ENCODE measurements at regions not wholly inside any gene's neighbourhood (a gene's known extent, or its start where the extent isn't known, plus 50 kb on each side); places are given as distances from the start of the nearest gene placed in this dataset.

- DNase-seq (ENCODE audit: low read depth): no peak
These were observed 98.6 kb downstream of the BCL2L11 start for GRCh38 chr2:111219285-111219684.

DNA sequence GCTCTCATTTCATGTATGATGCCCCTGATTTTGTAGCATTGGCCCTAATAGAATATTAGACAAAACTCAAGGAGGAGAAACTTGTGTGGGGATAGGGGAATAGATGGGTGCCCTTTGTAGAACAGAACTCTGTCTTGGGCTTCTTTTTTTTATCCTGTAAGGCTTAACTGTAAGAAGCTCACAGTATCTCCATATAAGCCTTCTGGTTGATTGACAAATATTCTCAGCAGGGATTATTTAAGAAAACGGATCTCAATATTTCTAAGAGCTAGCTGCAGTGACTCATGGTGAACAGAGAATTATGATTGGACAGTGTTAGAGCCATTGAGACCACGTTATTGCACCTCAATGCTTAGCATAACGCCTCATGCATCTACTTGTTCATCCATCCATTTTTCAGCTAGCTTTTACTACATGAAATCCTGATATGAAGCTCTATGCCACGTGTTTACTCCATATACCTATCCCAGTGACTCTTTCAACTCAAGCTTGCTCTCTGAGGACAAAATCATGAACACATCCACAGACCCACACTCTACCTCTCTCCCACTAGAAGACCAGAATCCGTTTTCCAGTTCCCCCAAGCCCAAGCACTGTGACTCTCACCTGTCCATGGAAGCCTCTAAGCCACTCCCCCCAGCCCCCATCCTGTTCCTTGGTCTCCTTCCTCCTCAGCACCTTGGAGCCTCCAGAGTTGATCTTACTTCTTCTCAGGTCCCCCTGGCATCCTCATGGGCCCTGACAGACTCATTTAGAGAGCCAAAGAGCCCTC is 99.2 kb downstream of the BCL2L11 start:
- no peak for DNase-seq (ENCODE audit: low read depth)

GRCh38 chr2:111220962-111221361 is 100.2 kb downstream of the BCL2L11 start:
- DNase-seq (ENCODE audit: low read depth): no peak

GRCh38 chr2:111221701-111222100 is 101.0 kb downstream of the BCL2L11 start:
- DNase-seq (ENCODE audit: low read depth): no peak

- no peak for DNase-seq (ENCODE audit: low read depth)
These were observed 101.6 kb downstream of the BCL2L11 start for GRCh38 chr2:111222204-111222866.

DNA sequence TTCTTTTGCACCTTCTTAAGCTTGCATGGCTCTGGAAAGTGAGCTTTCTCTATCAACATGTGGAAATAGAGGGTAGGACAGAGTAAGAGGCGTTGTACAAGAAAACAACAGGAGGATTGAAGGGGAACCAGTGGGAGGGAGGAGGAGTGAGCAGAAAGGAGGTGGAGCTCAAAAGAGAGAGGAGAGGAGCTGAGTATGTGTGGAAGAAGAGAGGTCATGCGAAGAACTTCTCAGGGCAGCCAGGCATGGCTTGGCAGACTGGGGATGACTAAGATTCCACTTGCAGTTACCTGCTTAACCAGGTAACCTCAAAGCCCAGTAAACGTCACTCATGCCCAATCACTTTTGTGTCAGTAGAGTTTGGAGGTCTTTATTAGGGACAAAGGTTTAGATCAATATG is 105.1 kb downstream of the BCL2L11 start:
- no peak for DNase-seq (ENCODE audit: low read depth)

DNA sequence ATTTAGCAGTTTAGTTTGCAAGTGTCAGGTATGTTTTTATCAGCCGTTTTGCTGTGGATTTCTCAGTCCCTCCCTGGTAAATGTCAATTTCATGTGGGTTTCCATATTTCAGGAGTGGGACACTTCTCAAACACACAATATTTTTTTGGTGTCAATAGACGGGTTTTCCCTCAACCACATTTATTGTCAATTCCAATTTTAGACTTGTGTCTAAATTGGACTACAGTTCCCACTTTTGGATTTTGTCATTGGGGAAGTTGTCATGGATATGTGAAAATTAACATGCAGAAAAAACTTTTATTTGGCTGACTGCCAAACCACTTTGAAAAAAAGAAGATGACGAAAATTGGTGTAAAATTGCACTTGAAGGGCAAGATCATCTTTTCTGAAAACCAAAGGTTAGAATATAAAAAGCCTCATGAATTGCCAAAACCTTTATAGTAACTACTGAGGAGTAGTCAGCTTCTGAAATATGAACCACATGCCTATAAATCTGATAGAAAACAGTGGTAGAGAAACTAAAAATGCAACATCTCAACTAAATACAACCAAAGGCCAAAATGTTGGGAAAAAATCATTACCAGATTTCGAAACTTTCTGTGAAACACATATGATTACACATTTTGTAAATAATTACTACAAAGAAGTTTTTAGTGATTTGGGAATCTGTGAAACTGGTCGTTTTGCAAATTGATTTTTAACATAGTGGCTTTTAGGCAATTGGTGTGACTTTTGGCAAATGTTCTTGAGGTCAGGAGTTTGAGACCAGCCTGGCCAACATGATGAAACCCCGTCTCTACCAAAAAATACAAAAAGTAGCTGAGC is 106.4 kb downstream of the BCL2L11 start:
- no peak for DNase-seq (ENCODE audit: low read depth)

DNA sequence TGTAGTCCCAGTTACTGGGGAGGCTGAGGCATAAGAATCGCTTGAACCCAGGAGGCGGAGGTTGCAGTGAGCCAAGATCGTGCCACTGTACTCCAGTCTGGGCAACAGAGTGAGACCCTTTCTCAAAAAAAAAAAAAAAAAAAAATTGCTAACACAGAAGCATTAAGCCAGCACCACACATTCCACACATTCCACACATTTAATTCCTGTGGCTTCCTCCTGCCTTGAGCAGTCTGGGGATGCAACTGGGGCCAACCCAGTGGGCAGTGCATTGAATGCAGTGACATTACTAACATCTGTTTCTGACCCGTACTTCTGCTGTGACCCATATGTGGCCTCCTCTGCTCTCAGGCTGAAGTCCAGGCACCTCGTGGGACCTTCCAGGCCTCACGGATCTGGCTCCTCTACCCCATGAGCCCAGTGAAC is 107.0 kb downstream of the BCL2L11 start:
- DNase-seq (ENCODE audit: low read depth): no peak

DNA sequence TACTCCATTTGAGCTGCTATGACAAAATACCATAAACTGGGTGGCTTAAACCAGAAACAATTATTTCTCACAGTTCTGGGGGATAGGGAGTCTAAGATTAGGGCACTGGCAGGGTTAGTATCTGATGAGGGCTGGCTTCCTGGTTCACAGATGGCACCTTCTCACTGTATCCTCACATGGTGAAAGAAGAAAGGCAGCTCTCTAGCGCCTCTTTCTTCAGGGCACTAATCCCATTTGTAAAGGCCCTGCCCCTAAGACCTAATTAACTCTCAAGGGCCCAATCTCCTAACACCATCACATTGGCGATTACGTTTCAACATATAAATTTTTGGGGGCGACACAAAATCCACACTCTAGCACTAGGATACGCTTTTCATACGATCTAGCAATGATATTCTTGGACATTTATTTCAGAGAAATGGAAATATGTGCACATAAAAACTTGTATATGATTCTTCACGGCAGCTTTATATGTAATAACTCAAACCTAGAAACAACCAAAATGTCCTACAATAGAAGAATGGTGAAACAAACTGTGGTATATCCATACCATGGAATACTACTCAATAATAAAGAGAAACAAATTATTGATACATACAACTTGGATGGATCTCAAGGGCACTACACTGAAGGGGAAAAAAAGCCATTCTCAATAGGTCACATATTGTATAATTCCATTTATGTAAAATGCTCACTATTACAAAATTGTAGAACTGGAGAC is 111.0 kb downstream of the BCL2L11 start:
- no peak for DNase-seq (ENCODE audit: low read depth)

DNA sequence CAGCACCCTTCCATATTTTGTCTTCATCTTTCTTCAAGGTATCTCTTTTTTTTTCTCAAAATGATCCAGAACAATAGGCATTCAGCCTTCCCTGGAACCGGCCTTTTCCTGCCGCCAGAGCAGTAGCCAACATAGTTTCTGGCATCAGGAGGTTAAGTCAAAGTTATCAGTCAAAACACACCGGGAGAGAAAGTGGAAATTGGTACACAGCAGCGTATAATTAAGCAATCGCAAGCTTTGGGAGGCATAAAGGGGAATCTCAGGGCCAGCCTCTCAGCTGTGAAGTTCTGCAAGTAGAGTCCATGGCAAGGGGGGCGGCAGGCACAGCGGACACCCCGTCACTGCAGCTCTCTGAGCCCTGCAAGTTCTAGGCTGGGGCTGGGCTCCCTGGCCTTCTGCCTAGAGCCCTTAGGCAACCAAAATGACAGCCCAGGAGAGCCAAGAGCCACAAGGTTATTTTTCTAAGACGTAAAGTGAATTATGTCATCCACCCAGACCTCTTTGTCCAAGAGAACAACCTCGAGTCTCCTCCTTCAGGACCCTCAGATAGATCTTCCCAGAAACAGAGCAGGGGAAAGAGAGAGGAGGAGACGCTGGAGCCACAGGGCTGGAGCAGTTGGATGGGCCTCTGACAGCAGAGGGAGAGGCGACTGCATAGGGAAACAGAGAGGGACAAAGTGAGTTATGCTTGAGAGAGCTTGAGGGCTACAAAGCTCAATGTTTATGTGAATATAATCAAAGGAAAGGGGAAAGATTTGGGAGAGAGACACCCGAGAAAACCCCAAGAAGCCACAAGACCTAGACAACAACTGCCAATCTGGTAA is 114.7 kb downstream of the BCL2L11 start:
- no peak for DNase-seq (ENCODE audit: low read depth)

DNA sequence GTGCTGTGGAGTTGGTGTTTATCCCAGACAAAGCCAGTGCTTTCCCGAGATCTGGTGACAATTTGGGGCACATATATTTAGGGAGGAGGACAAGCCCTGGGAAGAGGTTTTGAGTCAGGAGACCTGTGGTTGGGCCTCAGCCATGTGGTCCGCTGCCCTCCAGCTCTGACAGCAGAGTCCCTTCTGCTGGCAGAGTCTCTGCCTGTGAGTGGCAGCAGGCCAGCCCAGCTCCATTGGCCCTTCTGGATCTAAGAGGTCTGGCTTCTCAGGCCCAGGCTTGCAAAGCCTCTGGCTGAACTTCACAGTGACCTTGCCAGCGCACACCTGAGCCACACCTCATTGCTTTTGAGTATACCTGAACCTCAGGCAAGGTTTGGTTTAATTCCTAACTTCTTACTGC is 115.3 kb downstream of the BCL2L11 start:
- DNase-seq (ENCODE audit: low read depth): no peak

- DNase-seq (ENCODE audit: low read depth): no peak
These were observed 117.6 kb downstream of the BCL2L11 start for GRCh38 chr2:111238296-111238695.

DNA sequence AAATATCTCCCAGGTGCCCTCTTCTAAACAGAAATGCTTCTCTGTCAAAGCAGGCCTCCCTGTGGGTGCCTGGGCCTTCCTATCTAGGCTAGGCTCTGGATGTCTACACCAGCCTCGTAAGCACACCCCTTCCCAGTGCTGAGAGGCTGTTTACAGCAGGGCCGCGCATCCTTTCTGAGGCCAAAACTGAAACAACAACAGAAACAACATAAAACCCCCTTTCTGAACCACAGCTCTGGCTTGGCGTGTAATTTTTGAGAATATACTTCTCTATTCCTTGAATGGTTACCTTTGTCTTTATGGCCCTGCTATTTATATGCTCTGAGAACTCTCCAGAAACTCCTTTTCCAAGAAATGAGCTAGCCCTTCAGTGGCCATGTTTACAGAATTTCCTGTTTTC is 118.4 kb downstream of the BCL2L11 start:
- no peak for DNase-seq (ENCODE audit: low read depth)

GRCh38 chr2:111239581-111240249 is 119.0 kb downstream of the BCL2L11 start:
- DNase-seq (ENCODE audit: low read depth): no peak

DNA sequence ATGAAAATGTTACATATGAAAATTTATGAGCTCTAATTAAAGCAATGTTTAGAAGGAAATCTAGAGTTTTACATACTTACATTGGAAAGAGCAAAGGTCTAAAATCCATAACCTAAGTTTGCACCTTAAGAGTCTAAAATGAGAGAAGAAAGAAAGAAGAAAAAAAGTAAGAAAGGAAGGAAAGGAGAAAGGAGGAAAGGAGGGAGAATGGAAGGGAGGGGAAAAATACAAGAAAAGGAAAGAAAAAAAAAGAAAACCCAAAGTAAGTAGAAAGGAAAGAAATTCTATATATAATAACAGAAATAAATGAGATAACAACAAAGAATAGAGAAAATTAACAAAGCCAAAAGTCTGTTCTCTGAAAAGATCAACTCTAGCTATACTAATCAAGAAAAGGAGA is 122.6 kb downstream of the BCL2L11 start:
- no peak for DNase-seq (ENCODE audit: low read depth)

DNA sequence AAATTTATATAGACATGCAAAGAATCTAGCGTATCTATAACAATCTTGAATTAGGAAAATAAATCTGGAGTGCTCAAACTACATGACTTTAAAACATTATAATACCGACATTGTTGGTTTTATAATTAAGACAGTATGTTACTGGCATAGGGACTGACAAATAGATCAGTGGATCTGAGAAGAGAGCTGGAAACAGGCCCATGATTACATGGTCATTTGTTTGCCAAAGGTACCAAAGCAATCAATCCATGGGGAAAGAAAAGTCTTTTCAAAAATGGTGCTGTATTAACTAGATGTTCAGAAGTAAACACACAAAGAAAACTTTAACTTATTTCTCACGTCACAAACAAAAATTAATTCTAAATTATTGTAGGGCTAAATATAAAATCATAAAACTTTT is 124.2 kb downstream of the BCL2L11 start:
- DNase-seq (ENCODE audit: low read depth): no peak

- DNase-seq (ENCODE audit: low read depth): no peak
These were observed 125.9 kb downstream of the BCL2L11 start for GRCh38 chr2:111246620-111247061.

DNA sequence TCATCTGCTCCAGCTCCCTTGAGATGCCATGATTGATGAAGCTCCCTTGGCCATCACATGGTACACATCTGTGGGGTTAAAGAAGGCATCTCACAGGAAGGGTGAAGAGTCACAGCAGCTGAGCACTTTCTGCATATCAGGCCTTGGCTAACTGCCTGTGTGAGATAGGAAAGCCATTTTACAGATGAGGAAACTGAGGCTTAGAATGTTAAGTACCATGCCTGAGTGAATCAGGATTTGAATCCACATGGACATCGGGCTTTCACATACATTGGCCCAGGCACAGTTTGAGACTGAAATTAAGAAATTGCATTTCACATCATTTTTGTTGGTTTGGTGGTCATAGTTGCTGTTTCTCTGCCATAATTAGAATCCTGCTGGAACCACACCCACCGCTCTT is 126.8 kb downstream of the BCL2L11 start:
- no peak for DNase-seq (ENCODE audit: low read depth)

GRCh38 chr2:111249806-111250205 is 129.1 kb downstream of the BCL2L11 start:
- DNase-seq (ENCODE audit: low read depth): no peak

DNA sequence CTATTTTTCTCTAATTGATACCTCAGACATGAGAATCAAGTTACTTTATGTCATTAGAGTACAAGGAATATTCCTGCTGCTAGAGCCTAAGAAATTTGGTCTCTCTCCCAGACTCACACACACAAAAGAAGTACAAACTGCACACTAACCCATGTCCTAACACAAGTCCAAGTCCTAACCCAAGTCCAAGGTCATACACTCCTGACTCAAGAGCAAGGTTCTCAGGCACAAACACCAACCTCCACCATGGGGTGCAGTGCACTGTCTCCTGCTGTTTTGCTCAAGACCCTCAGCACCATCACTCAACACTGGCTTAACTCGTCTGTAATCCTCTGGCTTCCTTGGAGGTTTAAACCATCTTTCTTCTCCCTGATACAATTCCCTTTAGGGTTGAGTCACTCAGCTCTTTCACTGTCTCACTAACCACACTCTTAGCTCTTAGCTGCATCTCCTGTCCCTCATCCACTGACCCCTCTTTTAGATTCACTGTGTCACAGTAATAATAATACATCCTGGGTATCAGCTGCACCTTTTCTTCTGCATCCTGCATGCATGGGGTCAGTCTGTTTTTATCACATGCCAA is 129.8 kb downstream of the BCL2L11 start:
- DNase-seq (ENCODE audit: low read depth): no peak

All from stimulated activated CD8-positive, alpha-beta memory T cell treated with anti-CD3 and anti-CD28 coated beads, Interleukin-4, amount 100 ng/mL, for 24 hours (primary cell).